Astrocyte of the spinal cord (primary cell): ENCODE measurements at regions not wholly inside any gene's neighbourhood (a gene's known extent, or its start where the extent isn't known, plus 50 kb on each side); places are given as distances from the start of the nearest gene placed in this dataset.

ENCODE experiments used
- DNase-seq: peaks from one replicate; pipeline ENCODE4 v3.0.0; 2011; ENCODE audit warnings: low read depth, low spot score
- H3K4me3 ChIP-seq: 2 replicates; pipeline ENCODE4 v1.5.1; 2011; ENCODE audit warnings: low read depth, mild to moderate bottlenecking, low read length, moderate library complexity
- CTCF ChIP-seq: IDR thresholded peaks from 2 replicates; pipeline ENCODE4 v1.5.1; 2012; ENCODE audit warnings: low read depth, mild to moderate bottlenecking, low read length, inconsistent platforms
- in situ Hi-C: cut with HindIII; loops from 2 replicates; pipeline ENCODE4 v1.10.0; 2017; ENCODE audit warnings: low sequenced_read_pairs

DNA sequence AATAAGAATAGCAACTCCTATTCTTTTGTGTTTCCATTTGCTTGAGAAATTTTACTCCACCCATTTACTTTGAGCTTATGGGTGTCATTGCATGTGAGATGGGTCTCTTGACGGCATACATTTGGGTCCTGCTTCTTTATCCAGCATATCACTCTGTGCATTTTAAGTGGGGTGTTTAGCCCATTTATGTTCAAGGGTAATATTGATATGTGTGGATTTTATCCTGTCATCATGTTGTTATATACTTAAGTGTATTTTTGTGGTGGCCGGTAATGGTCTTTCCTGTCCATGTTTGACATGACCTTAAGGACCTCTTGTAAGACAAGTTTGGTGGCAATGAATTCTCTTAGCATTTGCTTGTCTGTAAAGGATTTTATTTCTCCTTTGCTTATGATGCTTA, 100.1 kb downstream of the ATP23 start:
- no peak for TF ChIP-seq CTCF
- no peak overlapping the region for H3K4me3 ChIP-seq
- no peak for DNase-seq
- in situ Hi-C loops: no loop called here

- no peak overlapping the region for H3K4me3 ChIP-seq
- in situ Hi-C loops: no loop called here
- TF ChIP-seq CTCF: no peak
- no peak for DNase-seq
These were observed 103.6 kb downstream of the ATP23 start for GRCh38 chr12:58044966-58045365.

GRCh38 chr12:58046271-58046670, 104.9 kb downstream of the ATP23 start:
- no peak for TF ChIP-seq CTCF
- no peak overlapping the region for H3K4me3 ChIP-seq

DNA sequence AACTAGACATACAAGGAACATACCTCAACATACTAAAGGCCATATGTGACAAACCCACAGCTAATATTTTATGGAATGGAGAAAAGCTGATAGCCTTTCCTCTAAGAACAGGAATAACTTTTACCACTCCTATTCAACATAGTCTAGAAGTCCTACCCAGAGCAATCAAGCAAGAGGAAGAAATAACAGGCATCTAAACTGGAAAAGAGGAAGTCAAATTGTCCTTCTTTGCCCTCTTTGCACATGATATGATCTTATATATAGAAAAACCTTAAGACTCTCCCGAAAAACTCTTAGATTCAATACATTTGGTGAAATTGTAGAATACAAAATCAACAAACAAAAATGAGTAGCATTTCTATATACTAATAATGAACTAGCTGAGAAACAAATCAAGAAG, 110.0 kb downstream of the ATP23 start:
- no peak for TF ChIP-seq CTCF
- DNase-seq: no peak
- no peak overlapping the region for H3K4me3 ChIP-seq
- in situ Hi-C loops: no loop called here

More at GRCh38 chr12:58046271-58046670, 104.9 kb downstream of the ATP23 start:
- no peak for DNase-seq
- in situ Hi-C loops: no loop called here

GRCh38 chr12:58064666-58065065, 123.3 kb downstream of the ATP23 start:
- DNase-seq: no peak
- TF ChIP-seq CTCF: no peak
- in situ Hi-C loops: no loop called here
- no peak overlapping the region for H3K4me3 ChIP-seq

GRCh38 chr12:58066296-58066695, 124.9 kb downstream of the ATP23 start:
- no peak for DNase-seq
- H3K4me3 ChIP-seq: no peak overlapping the region
- in situ Hi-C loops: no loop called here
- TF ChIP-seq CTCF: no peak
